Adrenal gland (tissue), 9 donors: ENCODE measurements at regions not wholly inside any gene's neighbourhood (a gene's known extent, or its start where the extent isn't known, plus 50 kb on each side); places are given as distances from the start of the nearest gene placed in this dataset.
A peak's percentile ranks its signal among the peaks of the same experiment; 100 is the strongest.

Experiments
- DNase-seq, 7 donors: peaks; one replicate each; pipeline ENCODE4 v3.0.0-alpha.2; 2019 to 2020
- H3K27ac ChIP-seq, 5 donors: fragments of 200-600 bp; sonication (generic) in 4 of 5; 1 replicate in 3 of 5; 2 replicates in 2 of 5; pipeline versions ENCODE4 v1.5.1 to v1.8.0; 2016 to 2020; ENCODE audit warnings: mild to moderate bottlenecking in 1 of 5
- H3K27me3 ChIP-seq: fragments of 200-600 bp; 2 replicates; pipeline ENCODE4 v1.8.0; 2021
- H3K36me3 ChIP-seq, 2 donors: fragments of 200-600 bp; replicated peaks in 1 of 2; 1 replicate in 1 of 2; 2 replicates in 1 of 2; pipeline versions ENCODE4 v1.5.1 to v1.8.0; 2018 to 2022
- H3K4me1 ChIP-seq, 2 donors: fragments of 200-600 bp; replicated peaks in 1 of 2; 1 replicate in 1 of 2; 2 replicates in 1 of 2; pipeline versions ENCODE4 v1.5.1 to v1.8.0; 2018 to 2021
- H3K4me3 ChIP-seq, 4 donors: fragments of 200-600 bp; sonication (generic) in 3 of 4; one replicate each; pipeline ENCODE4 v1.5.1; 2016 to 2018
- H3K9me3 ChIP-seq, 3 donors: fragments of 200-600 bp; sonication (generic) in 1 of 3; replicated peaks in 1 of 3; 1 replicate in 2 of 3; 2 replicates in 1 of 3; pipeline versions ENCODE4 v1.5.1 to v1.8.0; 2016 to 2021
- POLR2A ChIP-seq, 2 donors: fragments of 450-650 bp; IDR thresholded peaks; one replicate each; pipeline ENCODE4 v1.6.1; 2017; ENCODE audit warnings: antibody characterized with exemption in 2 of 2, mild to moderate bottlenecking in 2 of 2, moderate library complexity in 1 of 2
- WGBS, 4 donors: extraction: QIAGEN DNeasy Blood & Tissue Kit in 2 of 4; methylation state at CpG; one replicate each; pipeline versions ENCODE4 v1.1.5 to v1.1.7; 2013 to 2017; 5-methylcytosine and 5-hydroxymethylcytosine counted together
- intact Hi-C, 2 donors: fragments of 100-400 bp; cut with DNase I; formaldehyde crosslinking; loops; one replicate each; pipeline versions ENCODE4 v1.14.1 to v1.15.0; 2022 to 2023
- TF ChIP-seq, protein P1 (sequence below), 6 experiments: fragments of 450-650 bp in 4 of 6; fragments of 200-600 bp in 2 of 6; sonication (generic) in 1 of 6; IDR thresholded peaks; 1 replicate in 5 of 6; 2 replicates in 1 of 6; pipeline versions ENCODE4 v1.5.1 to v1.8.0; 2016 to 2021; ENCODE audit warnings: antibody characterized with exemption in 6 of 6, mild to moderate bottlenecking in 2 of 6, moderate library complexity in 1 of 6
- donor health status: healthy with polysubstance abuse.
- donor health status: Bipolar disorder and iron deficiency.
- donor health status: DM: yes; HTN: yes; CAD: no.
- donor health status: DM: no; HTN: no; CAD: no.
- donor health status: DM: no; HTN: no; CAD: no.

DNA sequence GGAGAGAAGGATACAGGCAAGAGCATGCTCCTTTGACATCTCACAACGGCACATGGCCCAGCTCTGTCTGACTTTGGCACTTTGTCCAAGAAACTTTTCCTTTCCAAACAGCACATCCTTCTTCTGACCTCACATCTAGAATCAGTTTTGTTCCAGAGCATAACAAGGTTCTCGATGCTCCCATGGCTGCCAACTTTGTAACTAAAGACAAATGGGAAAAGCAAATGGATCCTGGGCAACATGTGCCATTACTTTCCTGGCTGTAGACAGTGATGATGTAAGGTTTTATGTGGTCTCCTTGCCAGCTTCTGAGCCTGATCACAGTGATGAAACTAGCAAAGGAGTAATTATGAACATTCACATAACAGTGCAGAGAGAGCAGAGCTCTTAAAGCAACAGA is 171.8 kb upstream of the C1orf87 start:
- Histone ChIP-seq H3K4me1 (no peaks in the 10 kb centered on the region), H3K9me3 (no peaks in the 10 kb centered on the region), H3K4me3 (no peak overlapping the region), H3K27me3 (no peaks in the 10 kb centered on the region), H3K27ac (no peak overlapping the region), H3K36me3 (no peaks in the 10 kb centered on the region)
- TF ChIP-seq, protein P1, sequence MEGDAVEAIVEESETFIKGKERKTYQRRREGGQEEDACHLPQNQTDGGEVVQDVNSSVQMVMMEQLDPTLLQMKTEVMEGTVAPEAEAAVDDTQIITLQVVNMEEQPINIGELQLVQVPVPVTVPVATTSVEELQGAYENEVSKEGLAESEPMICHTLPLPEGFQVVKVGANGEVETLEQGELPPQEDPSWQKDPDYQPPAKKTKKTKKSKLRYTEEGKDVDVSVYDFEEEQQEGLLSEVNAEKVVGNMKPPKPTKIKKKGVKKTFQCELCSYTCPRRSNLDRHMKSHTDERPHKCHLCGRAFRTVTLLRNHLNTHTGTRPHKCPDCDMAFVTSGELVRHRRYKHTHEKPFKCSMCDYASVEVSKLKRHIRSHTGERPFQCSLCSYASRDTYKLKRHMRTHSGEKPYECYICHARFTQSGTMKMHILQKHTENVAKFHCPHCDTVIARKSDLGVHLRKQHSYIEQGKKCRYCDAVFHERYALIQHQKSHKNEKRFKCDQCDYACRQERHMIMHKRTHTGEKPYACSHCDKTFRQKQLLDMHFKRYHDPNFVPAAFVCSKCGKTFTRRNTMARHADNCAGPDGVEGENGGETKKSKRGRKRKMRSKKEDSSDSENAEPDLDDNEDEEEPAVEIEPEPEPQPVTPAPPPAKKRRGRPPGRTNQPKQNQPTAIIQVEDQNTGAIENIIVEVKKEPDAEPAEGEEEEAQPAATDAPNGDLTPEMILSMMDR (IDR thresholded peaks at IDR 0.05) = no peak
- TF ChIP-seq POLR2A (IDR thresholded peaks at IDR 0.05) = no peak
- 45 to 76% (median 68%) methylated on average over 2 of the region's 2 CpGs for WGBS, 4 donors
- DNase-seq = peak in 1 of 7 donors; percentile 2
- intact Hi-C loops = no loop called here

DNA sequence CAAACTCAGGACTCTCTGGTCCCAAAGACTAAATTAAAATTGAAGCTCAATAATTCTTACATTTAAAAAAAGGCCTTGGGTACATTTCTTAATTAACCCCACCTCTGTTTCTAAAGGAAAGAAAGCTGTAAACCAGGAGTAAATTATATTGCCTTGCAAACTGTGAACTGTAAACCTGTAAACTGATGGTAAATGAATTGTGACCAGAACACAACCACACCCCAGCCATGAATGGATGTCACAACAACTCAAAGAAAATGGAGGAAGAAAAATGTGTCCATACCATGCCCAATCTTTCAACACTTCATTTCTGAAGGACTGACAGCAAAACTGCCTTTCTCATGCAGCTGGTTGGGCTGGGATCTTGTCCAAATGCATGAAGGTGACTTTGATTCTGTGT is 171.3 kb upstream of the C1orf87 start:
- no peak overlapping the region for H3K4me3 ChIP-seq
- H3K9me3 ChIP-seq = no peaks in the 10 kb centered on the region
- no peak overlapping the region for H3K27ac ChIP-seq
- H3K27me3 ChIP-seq = no peaks in the 10 kb centered on the region
- TF ChIP-seq, protein P1 (IDR thresholded peaks at IDR 0.05) = no peak
- no peak for TF ChIP-seq POLR2A (IDR thresholded peaks at IDR 0.05)
- no peaks in the 10 kb centered on the region for H3K36me3 ChIP-seq
- DNase-seq = no peak
- no peaks in the 10 kb centered on the region for H3K4me1 ChIP-seq
- intact Hi-C loops = no loop called here

DNA sequence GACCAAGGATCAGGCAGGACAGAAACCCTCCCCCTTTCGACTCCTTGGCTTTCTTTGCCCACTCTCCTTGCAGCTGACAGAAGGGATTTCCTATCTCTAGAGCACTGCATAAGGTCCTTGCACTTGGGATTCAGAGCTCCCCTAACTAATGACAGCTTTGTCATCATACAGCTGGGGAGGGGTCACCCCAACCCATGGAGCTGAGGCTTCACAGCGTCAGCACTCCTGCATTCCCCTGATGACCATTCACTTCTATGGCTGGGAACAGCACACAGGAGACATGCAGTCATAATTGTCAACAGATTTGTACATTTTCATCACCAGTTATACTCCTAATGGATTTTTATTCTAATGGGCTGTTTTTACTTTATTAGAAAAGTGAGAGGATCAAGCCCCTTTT is 161.7 kb upstream of the C1orf87 start:
- no peak for DNase-seq
- Histone ChIP-seq H3K9me3 (no peaks in the 10 kb centered on the region), H3K27ac (no peak overlapping the region), H3K4me1 (no peaks in the 10 kb centered on the region), H3K36me3 (no peaks in the 10 kb centered on the region), H3K4me3 (no peak overlapping the region), H3K27me3 (no peaks in the 10 kb centered on the region)
- WGBS, 4 donors = 60 to 80% (median 72%) methylated on average over 2 of the region's 2 CpGs
- intact Hi-C loops = no loop called here
- no peak for TF ChIP-seq POLR2A (IDR thresholded peaks at IDR 0.05)
- TF ChIP-seq, protein P1 (IDR thresholded peaks at IDR 0.05) = no peak

DNA sequence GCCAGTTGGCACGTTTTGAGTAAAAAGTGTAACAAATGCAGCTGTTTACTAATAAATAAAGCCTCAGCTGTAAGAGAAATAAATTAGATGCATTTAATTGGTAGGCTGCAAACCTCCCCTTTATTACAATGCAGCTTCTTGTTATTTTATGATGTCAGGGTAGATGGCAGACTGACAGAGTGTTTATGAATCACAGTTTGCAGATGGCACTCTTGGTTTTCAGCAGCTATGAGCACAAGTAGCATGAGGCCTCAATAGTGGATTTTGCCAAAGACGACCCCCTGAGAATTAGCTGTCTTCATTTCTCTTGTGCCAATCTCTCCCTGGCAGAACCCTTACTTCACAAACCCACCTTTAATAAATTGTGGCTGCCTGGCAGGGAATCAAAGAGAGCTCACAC is 161.2 kb upstream of the C1orf87 start:
- no peak overlapping the region for H3K4me3 ChIP-seq
- H3K27me3 ChIP-seq = no peaks in the 10 kb centered on the region
- intact Hi-C loops = no loop called here
- 56 to 78% (median 63%) methylated on average over 2 of the region's 2 CpGs for WGBS, 4 donors
- H3K27ac ChIP-seq = no peak overlapping the region
- no peak for DNase-seq
- no peaks in the 10 kb centered on the region for H3K36me3 ChIP-seq
- no peaks in the 10 kb centered on the region for H3K9me3 ChIP-seq
- TF ChIP-seq, protein P1 (IDR thresholded peaks at IDR 0.05) = no peak
- TF ChIP-seq POLR2A (IDR thresholded peaks at IDR 0.05) = no peak
- no peaks in the 10 kb centered on the region for H3K4me1 ChIP-seq
